HG03342 (cell line): ENCODE measurements at regions not wholly inside any gene's neighbourhood (a gene's known extent, or its start where the extent isn't known, plus 50 kb on each side); places are given as distances from the start of the nearest gene placed in this dataset.

Source experiments
- ATAC-seq: cut with Tn5 transposase; IDR thresholded peaks from one replicate; pipeline ENCODE4 v1.9.1; 2021; ENCODE audit warnings: mild to moderate bottlenecking, moderate library complexity; ENCODE audit not compliant: unreplicated experiment

GRCh38 chr10:31754803-31755624, 173.6 kb downstream of the ARHGAP12 start:
- ATAC-seq, result no peak

GRCh38 chr10:31753681-31754080, 174.9 kb downstream of the ARHGAP12 start:
- ATAC-seq, result no peak

GRCh38 chr10:31752170-31752569, 176.5 kb downstream of the ARHGAP12 start:
- ATAC-seq, result no peak

GRCh38 chr10:31751738-31752080, 176.9 kb downstream of the ARHGAP12 start:
- no peak for ATAC-seq

DNA sequence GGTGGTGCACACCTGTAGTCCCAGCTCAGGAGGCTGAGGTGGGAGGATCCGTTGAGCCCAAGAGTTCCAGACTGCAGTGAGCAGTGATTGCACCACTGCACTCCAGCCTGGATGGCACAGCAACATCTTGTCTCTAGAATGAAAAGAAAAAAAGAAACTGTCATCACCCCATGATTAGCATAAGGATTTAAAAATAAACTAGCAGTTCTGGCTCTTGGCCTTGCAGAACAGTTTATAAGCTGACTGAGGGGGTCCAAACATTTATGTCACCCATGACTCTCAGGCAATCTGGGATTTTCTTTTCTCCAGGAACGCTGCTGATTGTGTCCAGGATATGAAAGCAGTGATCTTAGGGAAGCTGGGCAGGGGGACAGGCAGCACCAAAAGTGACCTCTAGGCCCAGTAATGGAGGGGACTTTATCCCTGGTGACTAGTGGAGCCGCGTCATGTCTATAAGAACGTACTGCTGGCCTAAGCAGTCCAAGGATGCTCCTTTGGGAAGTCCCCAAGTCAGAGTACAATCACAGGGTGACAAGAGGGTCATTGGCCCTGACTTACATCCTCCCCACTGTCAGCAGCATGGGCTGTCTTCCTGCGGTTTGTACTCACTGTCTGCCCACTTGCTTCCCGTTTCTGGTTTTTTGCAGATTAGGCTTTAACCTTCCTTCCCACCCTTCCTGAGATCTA, 177.4 kb downstream of the ARHGAP12 start:
- no peak for ATAC-seq

DNA sequence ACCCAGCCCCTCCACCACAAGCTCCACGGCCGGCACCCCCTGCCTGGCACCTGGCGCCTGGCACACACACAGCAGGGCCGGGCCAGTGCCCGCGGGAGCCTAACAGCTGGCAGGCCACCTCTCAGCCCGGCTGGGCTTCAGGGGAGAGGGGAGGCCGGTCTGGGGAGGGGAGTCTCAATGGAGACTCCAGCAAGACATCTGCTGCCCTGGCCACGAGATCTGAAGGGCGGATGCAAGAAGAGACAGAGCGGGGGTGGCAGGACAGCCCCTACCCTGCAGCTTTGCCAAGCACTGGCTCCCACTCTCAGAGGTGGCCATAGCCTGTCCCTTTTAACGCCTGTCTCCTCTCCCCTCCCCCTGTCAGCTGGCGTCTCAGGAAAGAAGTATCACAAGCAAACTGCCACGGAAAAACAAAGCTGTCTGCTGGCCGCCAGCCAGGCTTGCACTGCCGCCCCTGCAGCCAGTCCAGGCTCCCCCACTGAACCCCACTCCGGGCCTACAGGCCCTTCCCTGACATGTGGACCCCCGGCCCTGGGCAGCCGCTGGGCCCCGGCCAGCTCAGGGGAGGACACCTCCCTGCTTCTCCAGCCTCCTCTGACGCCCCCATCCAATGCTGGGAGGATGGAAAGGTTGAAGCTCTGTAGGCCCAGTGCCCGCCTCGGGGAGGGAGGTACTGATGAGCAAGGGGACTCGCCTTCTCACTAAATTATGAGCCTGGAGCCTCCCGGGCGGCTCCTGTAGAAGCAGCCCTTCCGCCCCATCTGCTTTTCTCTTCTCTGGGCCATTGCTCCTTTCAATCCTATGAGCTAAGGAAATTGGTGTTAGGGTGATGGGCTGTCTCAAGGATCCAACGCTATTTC, 178.4 kb downstream of the ARHGAP12 start:
- no peak for ATAC-seq

DNA sequence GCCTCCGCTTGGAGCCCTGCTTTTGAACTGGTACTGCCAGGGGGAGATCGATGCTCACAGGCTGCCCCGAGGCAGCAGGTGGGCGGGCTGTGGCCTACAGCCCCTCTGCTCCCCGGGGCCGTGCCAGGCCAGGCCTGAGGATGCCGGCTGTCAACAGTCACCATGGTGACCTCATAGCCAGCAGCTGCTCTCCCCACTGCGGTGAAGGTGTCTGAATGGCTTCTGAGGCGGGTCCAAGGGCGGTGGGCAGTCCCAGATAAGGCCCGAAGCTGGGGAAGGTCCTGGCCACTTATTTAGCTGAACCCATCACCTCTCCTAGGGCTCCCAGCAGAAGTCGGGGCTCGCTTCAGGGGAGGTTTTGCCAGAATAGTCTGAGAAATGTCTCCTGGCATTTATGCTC, 179.3 kb downstream of the ARHGAP12 start:
- ATAC-seq, result no peak

GRCh38 chr10:31745612-31746376, 182.8 kb downstream of the ARHGAP12 start:
- no peak for ATAC-seq

GRCh38 chr10:31744025-31744424, 184.6 kb downstream of the ARHGAP12 start:
- ATAC-seq, result no peak

DNA sequence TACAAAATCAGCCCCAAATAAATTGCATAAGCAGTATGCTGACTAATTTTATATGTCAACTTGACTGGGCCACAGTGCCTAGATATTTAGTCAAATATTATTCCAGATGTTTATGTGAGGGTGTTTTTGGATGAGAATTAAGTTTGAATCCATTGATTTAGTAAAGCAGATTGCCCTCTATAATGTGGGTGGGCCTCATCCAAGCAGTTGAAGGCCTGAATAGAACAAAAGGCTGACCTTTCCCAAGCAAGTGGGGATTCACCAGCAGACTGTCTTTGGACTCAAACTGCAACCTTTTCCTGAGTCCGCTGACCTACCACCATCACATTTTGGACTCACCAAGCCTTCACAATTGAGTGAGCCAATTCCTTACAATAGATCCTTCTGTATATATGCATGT, 186.4 kb downstream of the ARHGAP12 start:
- ATAC-seq, result no peak

DNA sequence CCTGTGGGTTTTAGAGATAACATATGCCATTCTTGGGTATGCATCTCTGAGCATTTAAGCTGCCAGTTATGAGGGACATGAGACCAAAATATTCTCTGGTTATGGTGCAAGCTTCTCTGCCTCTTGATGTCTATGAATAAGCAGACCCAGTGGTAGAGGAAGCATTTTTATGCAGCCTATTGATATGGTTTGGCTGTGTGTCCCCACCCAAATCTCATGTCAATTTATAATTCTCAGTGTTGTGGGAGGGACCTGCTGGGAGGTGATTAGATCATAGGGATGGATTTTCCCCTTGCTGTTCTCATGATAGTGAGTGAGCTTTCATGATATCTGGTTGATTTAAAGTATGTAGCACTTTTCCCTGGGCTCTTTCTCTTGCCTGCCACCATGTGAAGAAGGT, 187.2 kb downstream of the ARHGAP12 start:
- ATAC-seq, result no peak

GRCh38 chr10:31739711-31740110, 188.9 kb downstream of the ARHGAP12 start:
- no peak for ATAC-seq

- ATAC-seq, result no peak
Measured at GRCh38 chr10:31739146-31739545, 189.5 kb downstream of the ARHGAP12 start.

- no peak for ATAC-seq
Measured at GRCh38 chr10:31731711-31732110, 196.9 kb downstream of the ARHGAP12 start.

DNA sequence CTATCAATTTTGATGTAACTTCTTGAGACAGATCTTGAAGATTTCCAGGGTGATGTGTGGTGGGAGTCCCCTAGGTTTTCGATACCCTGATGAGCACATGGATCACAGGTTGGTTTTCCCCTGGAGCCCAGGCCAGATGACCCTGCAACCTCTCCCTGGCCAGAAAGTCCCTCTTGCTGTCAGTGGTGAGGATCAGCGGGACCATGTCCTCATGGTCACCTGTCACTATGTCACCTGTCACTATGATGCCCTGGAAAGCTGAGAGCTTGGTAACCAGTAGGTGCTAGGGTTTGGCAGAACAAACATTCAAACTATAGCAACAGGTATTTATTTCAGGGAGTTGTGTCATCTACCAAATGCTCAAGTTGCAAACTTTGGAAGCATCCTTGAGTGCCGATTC, 197.9 kb downstream of the ARHGAP12 start:
- no peak for ATAC-seq

DNA sequence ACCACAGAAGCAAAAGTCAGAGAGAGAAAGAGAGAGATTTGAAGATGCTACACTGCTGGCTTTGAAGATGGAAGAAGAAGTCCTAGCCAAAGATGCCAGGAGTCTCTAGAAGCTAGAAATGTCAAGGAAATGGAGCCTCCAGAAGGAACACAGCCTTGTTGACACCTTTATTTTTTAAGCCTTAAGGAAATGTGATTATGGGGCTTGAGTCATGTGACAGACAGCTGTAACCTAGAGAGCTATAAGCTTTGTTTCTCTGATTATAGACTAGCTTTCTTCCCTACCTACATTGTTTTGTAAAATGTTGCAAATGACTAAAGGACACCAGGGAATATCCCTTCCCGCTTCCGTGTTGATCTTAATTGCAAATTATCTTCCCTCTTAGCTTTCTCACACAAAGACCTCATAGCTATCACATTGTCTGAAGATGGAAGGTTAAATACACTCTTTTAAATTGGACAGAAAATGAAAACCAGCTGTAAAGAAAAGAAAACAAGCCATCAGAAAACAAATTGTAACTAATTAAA, 199.9 kb downstream of the ARHGAP12 start:
- no peak for ATAC-seq

DNA sequence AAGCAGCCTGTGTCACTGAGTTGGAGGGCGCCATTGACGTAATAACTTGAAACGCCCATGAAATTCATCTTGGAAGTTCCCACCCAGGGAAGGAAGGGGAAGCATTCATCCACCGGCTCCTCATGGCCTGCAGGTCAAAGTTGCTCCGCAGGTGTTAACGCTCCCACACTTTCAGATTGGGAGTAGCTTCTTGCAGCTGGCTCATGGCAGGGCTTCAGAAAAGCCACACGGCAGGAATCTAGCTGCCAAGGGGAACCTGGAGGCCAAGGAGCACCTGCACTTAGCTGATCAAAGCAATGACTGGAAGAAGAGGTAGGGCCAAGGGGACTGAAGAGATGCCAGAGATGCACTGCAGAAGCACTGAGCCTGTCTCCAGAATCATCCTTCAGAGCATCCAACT, 203.2 kb downstream of the ARHGAP12 start:
- no peak for ATAC-seq

DNA sequence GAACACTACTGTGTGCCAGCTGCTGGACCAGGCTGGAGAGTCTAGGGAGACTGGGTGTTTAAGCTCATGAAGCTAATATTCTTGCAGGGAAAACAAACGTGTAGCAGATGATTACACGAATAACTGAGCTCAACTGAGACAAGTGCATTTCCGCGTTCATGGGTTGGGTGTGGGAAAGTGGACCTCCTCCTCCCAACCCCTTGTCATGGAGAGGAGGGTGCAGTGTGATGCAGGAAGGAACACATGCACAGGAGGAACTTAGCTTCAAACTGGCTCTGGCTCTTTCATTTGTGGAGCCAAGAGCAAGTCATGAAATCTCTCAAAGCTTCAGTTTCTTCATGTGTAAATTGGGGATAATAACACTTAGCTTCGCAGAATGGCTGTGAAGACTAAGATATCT, 204.3 kb downstream of the ARHGAP12 start:
- no peak for ATAC-seq

DNA sequence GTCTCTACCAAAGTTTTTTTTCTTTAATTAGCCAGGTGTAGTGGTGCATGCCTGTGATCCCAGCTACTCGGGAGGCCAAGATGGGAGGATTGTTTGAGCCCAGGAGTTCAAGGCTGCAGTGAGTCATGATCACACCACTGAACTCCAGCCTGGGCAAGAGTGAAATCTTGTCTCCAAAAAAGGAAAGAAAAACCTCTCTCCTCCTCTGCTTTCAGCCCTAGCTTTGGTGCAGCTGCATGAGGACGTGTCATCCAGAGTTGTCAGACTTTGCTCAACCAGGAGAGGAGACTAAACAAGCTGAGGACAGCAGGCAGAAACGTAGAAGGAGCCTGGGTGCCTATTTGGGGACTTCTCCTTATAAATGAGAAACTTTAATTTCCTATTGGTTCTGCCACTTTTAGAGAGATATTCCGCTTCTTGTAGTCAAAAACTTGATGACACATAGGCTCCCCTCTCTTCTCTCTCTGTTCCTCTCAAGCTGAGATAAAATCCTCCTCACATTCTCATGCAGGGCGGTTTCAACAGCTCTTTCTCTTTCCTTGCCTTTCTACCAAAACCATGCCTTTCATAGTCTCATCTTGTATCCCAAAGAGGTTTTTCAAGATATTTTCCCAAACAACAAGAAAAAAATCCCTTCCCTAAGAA, 205.4 kb downstream of the ARHGAP12 start:
- ATAC-seq, result no peak

- ATAC-seq, result no peak
Measured at GRCh38 chr10:31721096-31721495, 207.5 kb downstream of the ARHGAP12 start.
